ENCODE measurements at regions not wholly inside any gene's neighbourhood (a gene's known extent, or its start where the extent isn't known, plus 50 kb on each side); places are given as distances from the start of the nearest gene placed in this dataset.

DNA sequence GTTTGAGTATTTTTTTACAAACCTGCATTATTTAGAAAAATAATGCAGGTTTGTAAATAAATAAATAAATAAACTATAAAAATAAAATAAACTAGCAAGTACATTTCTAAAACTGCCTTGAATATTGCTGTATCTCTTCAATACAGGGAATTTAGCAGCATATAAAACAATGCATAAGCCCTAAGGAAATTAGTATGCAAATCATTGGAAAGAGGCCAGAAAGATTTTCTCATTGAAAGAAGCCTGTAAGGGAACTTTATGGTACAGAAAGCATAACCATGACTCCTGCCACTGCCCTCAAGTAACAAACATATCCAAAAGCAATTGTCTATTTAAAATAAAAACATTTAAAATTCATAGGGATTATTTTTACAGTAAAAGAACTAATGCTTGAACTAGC, 387.3 kb downstream of the HINT1 start:
- TF ChIP-seq, protein P1, sequence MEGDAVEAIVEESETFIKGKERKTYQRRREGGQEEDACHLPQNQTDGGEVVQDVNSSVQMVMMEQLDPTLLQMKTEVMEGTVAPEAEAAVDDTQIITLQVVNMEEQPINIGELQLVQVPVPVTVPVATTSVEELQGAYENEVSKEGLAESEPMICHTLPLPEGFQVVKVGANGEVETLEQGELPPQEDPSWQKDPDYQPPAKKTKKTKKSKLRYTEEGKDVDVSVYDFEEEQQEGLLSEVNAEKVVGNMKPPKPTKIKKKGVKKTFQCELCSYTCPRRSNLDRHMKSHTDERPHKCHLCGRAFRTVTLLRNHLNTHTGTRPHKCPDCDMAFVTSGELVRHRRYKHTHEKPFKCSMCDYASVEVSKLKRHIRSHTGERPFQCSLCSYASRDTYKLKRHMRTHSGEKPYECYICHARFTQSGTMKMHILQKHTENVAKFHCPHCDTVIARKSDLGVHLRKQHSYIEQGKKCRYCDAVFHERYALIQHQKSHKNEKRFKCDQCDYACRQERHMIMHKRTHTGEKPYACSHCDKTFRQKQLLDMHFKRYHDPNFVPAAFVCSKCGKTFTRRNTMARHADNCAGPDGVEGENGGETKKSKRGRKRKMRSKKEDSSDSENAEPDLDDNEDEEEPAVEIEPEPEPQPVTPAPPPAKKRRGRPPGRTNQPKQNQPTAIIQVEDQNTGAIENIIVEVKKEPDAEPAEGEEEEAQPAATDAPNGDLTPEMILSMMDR (IDR thresholded peaks at IDR 0.05) = no peak
- no peak for TF ChIP-seq POLR2A (IDR thresholded peaks at IDR 0.05)
